ENCODE measurements at regions not wholly inside any gene's neighbourhood (a gene's known extent, or its start where the extent isn't known, plus 50 kb on each side); places are given as distances from the start of the nearest gene placed in this dataset.
"Not testable (repeated sequence)": the region's sequence is repeated elsewhere in the genome, so short reads cannot be mapped to it uniquely, and the experiment has no call there.

GRCh38 chr15:69602921-69603320 is 150.3 kb downstream of the RPLP1 start:
- DNase-seq (ENCODE audit: low spot score) = no peak

DNA sequence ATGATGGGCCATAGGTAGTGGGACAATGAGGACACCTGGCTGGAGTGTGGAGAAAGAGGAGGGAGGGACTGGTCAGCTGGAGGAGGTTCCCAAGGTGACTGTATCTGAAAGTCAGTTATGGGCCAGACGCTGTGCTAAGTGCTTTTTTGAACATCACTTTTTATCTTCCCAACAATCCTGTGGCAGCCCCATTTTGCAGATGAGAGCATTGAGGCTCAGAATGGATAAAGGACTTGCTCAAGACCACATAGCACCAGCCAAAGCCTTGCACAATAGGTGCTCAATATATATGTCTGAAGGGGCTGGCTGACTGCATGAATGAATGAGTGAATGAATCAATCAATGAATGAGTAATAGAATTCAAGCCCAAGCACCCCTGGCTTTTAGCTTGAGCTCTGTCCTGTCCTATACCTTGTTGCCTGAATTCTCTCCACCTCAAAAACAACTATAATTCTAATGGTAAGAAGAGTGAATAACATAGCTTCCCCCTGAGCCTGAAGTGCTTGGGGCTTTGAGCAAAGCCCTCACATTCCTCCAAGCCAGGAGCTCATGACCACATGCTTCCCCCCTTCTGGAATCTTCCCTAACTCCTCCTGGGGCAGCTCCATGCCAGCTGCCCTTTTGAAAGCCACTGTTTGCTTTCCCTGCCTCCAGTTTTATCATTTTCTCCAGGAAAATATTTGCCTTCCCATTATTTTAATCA is 150.9 kb downstream of the RPLP1 start:
- no peak for DNase-seq (ENCODE audit: low spot score)

DNA sequence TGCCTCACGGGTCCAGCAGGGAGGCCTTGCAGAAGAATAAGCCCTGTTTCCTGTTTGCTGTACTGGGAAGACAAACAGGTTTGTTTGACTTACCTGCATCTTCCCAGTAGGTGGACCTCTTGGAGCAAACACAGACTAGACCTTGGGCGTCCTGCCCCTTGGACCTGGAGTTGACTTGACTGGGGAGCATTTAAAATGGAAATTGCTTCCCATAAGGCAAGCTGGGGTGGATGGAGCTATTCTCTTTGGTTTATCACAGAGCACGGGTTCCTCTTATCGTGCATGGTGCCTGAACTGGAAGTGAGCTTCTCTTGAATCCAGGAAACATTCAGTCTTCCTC is 151.4 kb downstream of the RPLP1 start:
- peak; percentile 85 for DNase-seq (ENCODE audit: low spot score)

DNA sequence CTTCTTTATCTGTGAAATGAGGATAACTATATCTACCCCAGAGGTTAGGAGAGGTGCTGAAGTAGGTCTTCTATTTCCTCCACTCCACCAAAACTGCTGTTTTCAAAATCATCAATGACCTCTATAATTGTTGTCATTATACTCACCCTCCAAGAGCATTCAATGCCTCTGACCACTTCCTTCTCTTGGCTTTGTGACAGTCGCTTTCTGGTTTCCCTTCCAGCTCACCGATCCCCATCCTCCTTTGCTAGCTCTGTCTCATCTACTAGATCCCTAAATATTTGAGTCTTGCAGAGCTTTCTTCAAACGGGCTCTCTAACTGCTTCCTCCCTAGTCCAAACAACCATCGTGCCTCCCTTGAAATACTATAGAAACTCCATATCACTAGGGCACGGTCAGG is 153.5 kb downstream of the RPLP1 start:
- DNase-seq (ENCODE audit: low spot score) = no peak

- DNase-seq (ENCODE audit: low spot score) = peak; percentile 30
Measured at GRCh38 chr15:69606921-69607500, 154.4 kb downstream of the RPLP1 start.

GRCh38 chr15:69608661-69609060 is 156.0 kb downstream of the RPLP1 start:
- DNase-seq (ENCODE audit: low spot score) = no peak

GRCh38 chr15:69609176-69609575 is 156.6 kb downstream of the RPLP1 start:
- DNase-seq (ENCODE audit: low spot score) = peak; percentile 40

DNA sequence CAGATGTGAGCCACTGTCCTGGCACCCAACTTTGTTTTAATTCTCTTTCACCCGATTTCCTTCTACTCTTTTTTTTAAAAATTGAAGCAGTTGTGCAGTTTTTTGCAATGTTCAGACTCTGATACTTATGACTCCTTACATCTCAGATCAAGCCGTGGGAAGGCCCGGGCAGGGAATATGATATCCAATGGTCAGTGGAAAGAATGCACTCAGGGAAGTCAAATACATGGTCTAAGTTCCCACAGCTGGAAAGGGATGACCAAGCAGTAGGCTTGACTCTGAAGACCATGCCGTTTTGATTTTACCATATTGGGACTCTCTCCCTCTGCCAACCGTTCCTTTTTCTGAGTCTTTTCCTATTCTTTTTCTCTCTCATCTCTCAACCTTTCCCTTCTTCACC is 157.2 kb downstream of the RPLP1 start:
- no peak for DNase-seq (ENCODE audit: low spot score)

- no peak for DNase-seq (ENCODE audit: low spot score)
Measured at GRCh38 chr15:69610277-69610676, 157.7 kb downstream of the RPLP1 start.

DNA sequence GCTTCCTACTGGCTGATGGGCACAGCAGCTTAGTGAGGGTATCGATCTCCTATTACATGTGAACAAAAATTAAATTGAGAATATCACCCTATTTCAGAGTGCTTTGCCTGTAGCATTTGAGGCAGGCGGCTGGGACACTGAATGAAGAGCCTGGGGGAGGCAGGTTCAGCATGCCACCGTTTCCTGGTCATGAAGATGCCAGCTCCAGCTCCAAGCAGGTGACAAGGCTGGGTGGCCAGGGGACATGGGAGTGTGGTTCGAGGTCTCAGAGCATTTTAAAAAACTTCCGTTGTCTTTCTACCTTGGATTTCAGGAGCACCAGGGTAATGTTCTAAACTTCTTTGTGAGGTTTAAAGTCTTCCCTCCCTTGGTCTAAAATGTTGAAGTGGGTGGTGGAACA is 158.2 kb downstream of the RPLP1 start:
- no peak for DNase-seq (ENCODE audit: low spot score)

GRCh38 chr15:69612112-69612511 is 159.5 kb downstream of the RPLP1 start:
- no peak for DNase-seq (ENCODE audit: low spot score)

DNA sequence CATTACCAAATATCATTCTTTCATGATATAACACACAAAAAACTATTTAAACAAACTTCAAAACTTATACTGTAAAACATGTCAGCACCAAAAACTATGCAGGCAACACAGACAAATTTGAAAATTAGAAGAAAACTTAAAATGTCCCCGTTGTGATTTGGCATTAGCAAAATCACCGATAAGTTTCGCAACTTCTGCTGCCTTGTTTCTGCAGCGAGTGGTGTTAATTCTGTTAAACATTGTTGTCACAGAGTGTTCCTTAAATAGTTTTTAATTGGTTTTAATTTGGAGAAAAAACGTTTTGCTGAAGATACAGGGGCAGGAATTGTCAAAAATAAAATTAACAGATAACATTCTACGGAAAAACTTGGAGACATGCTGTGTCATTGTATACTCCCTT is 160.6 kb downstream of the RPLP1 start:
- DNase-seq (ENCODE audit: low spot score) = no peak

DNA sequence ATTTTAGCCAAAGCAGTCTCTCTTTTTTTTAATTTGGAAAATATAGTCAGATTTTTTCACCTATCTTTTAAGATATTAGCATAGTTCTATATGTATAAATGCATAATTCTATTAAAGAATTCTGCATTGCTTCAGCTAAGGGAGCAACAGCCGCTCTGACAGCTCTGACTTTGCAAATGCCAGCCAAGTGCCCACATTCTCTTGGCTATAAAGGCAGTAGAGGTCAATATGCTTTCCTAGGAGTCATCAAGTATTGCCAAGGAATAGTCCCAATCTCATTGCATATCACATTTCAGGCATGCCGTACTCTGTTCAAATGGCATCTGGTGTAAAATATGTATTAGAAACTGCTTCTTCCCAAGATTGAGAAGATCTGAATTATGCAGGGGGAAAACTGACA is 161.4 kb downstream of the RPLP1 start:
- no peak for DNase-seq (ENCODE audit: low spot score)

- DNase-seq (ENCODE audit: low spot score) = no peak
Measured at GRCh38 chr15:69615736-69616135, 163.1 kb downstream of the RPLP1 start.

DNA sequence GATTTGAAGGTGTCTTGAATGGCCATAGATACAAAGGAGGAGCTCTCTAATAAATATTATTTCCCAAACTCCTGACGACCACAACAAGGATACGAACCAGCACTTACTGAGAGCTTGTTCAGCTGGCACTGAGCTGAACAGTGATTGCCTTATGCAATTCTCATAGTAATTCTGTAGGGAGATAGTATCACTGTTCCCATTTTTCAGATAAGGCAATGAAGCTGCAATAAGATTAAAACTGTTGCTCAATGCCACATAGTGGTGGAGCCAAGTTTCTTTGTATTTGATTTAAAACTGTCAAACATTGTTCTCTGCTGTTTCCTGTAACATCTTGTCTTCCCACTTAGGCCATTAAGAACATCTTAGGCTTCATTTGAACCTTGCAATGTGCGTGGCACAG is 163.9 kb downstream of the RPLP1 start:
- no peak for DNase-seq (ENCODE audit: low spot score)

GRCh38 chr15:69617144-69617543 is 164.5 kb downstream of the RPLP1 start:
- not testable (repeated sequence) for DNase-seq (ENCODE audit: low spot score)

GRCh38 chr15:69623392-69624154 is 171.0 kb downstream of the RPLP1 start:
- DNase-seq (ENCODE audit: low spot score) = no peak

- DNase-seq (ENCODE audit: low spot score) = no peak
Measured at GRCh38 chr15:69624155-69624520, 171.5 kb downstream of the RPLP1 start.

DNA sequence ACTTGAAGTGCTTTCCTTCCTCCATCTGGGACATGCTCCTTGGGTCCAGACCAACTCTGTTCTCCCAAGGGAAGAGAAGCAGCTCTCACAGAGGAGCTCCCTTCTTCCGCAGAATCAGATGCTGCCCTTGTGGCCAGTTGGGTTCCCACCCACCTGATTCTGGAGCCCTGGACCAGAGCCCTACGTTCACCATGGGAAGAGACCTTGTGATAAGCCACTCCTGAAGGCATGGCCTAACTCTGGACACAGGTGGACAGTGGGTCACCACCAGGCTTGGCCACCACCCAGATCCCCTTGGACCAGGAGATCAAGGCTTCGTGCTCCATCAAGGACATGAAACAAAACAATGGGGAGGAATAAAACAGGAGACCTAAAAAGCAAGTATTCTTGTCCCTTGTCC is 172.2 kb downstream of the RPLP1 start:
- no peak for DNase-seq (ENCODE audit: low spot score)

DNA sequence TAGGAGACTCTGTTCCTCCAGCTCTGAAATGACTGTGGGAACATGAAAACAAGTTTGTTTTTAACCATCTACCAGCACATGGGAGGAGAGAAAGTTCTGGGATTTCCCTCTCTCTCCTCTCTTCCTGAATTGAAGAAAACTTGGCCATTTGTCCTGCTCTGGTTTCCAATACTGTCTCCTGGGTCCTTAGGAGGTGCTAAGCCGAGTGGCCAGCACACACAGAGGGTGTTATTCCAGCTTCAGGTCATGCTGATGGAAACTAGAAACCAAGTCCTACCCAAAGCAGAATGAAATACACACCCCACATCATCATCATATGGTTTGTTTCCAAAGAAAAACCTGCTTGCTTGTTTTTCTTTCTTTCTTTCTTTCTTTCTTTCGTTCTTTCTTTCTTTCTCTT is 172.7 kb downstream of the RPLP1 start:
- DNase-seq (ENCODE audit: low spot score) = no peak

DNA sequence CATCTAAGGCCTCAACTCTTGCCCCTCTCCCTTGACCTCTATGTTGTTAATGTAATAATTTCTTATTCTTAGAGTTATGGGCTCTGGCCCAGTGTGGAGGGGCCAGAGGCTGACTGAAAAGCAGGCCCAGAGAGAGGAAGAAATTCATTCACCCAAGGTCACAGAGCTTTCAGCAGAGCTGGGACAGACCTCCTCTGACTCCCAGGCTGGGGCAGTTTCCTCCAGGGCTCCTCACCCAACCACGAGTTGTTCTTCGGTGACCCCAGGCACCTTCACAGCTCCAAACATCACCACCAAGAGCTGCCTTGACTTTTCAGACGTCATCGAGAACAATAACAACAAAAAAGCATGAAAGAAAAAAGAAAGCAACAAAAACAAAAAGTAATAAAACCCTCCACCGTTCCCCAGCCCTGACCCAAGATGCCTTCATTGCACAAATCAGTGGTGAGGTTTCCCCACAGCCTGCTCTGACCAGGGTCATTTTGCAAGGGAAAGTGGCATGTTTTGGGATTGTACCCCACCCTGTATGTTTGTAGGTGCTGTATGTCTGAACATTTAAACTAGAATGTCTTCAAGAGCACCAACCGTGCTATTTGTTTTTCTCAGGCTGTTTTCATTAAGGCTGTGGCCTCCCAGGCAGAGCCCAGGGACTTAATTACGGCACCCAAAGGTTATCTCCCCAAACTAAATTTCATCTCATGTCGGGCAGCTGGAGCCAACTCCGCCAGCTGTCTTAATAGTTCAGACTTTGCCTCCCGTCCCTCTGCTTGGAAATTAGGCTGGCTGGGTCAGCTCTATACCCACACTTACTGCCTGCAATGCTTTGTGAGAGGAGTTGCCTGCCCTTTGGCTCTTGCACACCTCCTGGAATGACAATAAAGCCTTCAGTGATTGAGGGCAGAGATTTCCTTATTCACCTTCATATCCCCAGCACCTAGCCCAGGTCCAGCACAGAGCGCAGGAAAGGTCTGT is 173.8 kb downstream of the RPLP1 start:
- DNase-seq (ENCODE audit: low spot score) = no peak

DNA sequence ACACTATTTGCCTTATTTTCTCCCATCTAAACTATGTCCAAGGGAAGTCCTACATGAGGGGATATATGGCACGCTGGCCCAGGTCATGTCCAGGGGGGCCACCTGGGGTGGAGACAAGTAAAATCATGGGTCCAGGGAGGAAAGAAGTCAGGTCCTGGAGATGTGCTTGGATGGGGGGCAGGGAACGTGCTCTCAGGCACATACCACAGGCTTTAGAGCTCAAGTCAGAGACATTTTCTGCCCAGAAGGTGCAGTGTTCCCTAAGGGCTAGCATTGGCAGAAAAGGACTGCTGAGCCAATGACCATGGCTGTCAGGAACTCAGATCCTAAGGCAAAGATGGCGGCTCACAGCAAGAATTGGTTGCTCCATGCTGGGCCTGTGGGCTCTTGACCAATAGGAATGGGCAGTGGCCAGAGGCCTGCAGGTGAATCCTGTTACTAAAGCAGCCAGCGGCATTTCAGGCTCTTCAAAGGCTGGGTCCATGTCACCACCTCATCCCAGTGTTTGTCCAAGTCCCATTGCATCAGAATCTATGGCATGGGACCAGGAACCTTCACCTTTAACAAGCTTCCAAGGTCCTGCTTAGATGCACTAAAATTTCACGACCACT is 175.0 kb downstream of the RPLP1 start:
- DNase-seq (ENCODE audit: low spot score) = no peak

All from SW480 (cell line).